DMS79 (cell line): ENCODE measurements at regions not wholly inside any gene's neighbourhood (a gene's known extent, or its start where the extent isn't known, plus 50 kb on each side); places are given as distances from the start of the nearest gene placed in this dataset.
"Not testable (repeated sequence)": the region's sequence is repeated elsewhere in the genome, so short reads cannot be mapped to it uniquely, and the experiment has no call there.

Experiments used
- DNase-seq: peaks from one replicate; lab custom pipeline; 2025; lab: John Stamatoyannopoulos, UW

DNA sequence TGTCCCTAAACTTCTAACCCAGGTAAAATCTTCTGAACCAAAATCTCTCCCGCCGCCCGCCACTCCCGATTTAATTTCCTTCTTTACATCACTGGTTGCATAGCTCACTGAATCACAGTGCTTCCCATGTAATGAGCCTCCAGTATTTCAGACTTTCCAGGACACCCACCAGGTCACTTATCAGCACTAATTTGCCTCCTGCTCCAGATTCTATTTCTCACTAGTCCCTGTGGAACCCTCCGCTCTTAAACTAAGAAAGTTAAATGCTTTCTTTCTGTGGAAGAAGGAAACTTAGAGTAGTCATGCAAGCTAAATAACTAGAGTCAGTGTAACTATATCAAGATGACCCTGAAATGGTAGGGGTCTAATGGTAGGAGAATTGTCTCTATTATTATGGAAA is 106.6 kb upstream of the OPCML start:
- no peak for DNase-seq

DNA sequence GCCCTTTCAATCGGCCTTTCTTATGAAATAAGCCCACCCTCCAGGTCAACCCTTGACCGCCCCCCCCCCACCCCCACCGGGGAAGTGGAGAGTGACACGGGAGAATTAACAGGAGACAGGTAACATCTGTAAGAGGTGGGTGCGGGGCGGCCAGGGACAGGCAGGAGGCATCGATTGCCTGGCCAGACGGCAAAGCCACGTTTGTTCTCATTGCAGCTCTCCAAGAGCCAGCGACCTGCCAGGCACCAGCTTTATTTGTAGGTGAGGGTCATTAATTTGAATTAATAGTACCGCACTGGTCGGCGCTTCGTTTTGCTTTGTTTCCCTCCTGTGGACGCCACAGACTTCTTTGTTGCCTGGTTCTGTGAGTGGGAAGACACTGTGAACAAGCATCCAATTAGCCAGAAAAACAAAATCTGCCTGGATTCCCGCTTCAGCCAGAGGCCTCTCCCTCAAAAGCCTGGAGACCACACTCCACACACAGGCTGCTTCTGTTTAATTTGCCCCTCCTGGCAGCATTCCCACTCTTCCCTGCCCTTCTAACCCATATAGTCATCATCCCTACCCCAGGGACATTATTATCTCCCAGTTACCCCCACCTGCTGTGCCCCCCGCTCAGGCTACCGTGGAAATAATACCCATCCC is 104.5 kb upstream of the OPCML start:
- DNase-seq, result no peak

DNA sequence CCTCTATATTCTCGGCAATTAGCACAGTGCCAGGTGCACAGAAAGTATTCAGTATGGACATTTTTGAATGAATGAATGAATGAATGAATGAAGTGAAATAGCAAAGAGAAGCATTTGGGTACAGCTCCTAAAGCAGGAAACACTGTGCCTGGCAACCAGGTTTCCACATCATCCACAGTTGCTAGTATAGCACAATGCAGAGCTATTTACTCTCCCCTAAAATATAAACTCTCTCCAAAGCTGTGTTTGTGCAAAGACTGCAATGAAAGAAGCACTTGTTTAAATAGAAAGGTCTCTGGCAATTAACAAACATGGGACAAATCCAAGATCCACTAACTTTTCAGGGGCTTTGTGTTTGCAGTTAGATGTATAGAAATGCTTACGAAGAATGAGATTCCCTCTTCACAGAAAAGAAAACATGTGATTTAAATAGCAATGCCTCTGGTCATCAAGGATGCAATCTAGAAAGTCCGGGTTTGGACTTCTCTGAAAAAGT is 103.0 kb upstream of the OPCML start:
- DNase-seq, result no peak

- not testable (repeated sequence) for DNase-seq
Measured at GRCh38 chr11:133628371-133628770, 96.1 kb upstream of the OPCML start.

DNA sequence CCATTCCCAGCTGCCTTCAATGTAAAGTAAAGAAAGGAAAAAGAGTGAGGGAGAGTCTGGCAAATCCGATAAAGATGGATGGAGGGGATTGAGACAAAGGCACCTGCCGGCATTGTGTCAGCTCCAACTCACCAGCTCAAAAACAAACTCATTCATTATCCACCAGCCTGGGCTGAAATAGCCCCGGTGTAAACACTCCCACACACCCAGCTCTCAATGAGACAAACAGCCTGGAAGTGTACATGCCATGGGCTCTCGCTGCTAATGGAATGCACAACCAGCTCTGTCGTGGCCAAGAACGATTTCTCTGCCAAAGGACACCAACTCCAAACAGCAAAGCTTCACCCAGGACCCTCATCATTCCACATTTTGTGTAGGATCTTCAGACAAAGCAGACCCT is 89.3 kb upstream of the OPCML start:
- no peak for DNase-seq

DNA sequence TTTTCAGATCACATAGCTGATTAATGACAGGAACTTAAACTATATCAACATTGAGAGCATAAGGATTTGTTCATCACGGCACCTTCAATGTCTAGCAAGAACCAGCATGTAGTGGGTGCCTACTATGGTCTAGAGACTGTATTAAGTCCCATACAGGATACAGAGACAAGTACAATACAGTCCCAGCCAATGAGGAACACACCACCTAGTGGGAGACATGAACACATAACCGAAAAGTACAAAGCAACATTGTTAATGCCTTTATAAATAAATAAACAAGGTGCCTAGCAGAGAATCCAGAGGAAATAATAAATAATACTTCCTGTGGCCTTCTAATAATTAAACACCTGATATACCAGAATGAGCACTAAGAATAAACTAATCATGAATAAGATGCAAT is 87.7 kb upstream of the OPCML start:
- no peak for DNase-seq

- no peak for DNase-seq
Measured at GRCh38 chr11:133619397-133619796, 87.1 kb upstream of the OPCML start.

DNA sequence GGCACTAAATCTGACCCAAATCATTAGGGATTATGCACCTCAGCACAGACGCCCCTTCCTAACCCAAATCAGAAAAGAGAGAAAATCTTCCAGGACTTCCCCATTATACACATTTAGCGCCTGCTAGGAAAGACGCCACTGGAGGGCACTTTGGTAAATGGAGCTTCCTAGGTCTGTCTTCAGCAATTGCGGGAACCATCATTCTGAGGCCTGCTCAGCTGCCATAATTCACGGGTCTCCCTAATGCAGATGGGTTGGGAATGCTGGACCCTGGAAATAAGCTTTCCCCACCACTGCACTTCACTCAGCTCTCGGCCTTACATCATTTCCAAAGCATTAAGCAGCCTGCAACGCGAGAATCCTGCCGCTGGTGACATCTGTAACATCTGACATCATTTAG is 86.2 kb upstream of the OPCML start:
- no peak for DNase-seq

- DNase-seq, result no peak
Measured at GRCh38 chr11:133608496-133608895, 76.2 kb upstream of the OPCML start.

DNA sequence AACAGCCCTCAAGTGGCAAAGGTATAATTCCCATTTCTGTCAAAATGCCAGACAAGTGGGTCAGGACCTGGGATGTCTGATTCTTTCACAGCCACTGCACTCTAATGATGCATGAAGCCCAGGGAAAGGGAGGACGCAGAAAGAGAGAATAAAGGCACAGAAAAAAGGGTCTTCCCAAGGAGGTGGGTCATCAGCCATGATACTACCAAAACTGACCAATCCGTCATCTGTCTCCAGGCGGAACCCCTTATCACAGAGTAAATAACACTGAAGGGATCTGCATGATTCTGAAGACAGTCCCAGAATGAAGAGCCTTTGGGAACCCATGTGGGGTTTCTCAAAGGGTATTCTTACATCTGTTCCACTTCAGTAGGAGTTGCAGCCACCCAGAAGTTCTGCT is 73.8 kb upstream of the OPCML start:
- no peak for DNase-seq

- DNase-seq, result no peak
Measured at GRCh38 chr11:133605482-133605881, 73.2 kb upstream of the OPCML start.

- no peak for DNase-seq
Measured at GRCh38 chr11:133601641-133602040, 69.3 kb upstream of the OPCML start.

DNA sequence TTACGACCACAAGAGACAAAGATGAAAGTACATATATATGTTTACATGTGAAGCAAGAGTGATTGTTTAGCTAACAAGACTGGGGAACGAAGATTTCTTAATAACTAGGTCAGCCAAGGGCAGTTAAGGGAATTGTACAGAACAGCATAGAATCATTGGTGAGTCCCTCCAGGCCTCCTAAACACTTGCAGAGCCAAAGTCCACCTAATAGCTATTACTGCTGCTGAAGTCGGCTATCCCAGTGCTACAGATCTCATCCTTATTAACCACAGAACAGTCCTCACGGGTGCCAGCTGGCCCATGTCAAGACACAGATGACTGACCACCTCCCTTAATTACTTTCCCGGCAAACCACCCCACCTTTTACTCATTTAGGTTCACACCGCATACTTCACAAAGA is 68.5 kb upstream of the OPCML start:
- DNase-seq, result no peak

GRCh38 chr11:133600306-133600705 is 68.0 kb upstream of the OPCML start:
- no peak for DNase-seq

GRCh38 chr11:133598906-133599305 is 66.6 kb upstream of the OPCML start:
- no peak for DNase-seq

DNA sequence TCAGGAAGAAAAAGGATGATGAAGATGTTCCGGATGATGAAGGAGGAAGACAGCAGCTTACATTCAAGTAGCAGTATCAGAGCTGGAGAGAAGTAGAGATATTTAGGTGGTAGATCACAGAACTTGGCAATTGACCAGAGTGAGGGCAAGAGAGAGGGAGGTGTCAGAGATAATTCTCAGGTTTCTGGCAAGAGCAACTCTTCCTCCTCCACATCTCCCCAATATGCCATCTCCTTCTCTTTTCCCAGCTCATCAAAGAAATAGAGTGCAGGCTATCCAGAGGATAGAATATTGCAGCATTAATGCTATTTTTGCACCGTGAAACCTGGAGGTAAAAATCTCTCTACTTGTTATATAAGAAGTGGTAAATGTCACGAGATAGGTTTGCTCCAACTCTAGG is 64.9 kb upstream of the OPCML start:
- DNase-seq, result no peak

GRCh38 chr11:133595998-133596590 is 63.8 kb upstream of the OPCML start:
- DNase-seq, result no peak

DNA sequence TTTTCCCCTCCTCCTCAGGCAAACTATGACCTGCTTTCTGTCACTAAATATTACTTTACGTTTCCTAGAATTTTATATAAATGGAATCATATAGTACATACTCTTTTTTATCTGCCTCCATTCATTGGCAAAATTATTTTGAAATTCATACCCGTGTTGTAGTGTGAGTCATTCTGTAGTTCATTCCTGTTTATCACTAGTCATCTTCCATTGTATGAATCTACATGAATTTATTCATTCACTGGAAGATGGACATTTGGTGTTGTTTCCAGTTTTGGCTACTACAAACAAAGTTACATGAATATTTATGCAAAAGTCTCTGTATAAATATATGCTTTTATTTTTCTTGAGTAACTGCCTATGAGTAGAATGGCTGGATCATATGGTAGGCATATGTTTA is 60.7 kb upstream of the OPCML start:
- DNase-seq, result no peak

- no peak for DNase-seq
Measured at GRCh38 chr11:133586903-133587517, 54.7 kb upstream of the OPCML start.

DNA sequence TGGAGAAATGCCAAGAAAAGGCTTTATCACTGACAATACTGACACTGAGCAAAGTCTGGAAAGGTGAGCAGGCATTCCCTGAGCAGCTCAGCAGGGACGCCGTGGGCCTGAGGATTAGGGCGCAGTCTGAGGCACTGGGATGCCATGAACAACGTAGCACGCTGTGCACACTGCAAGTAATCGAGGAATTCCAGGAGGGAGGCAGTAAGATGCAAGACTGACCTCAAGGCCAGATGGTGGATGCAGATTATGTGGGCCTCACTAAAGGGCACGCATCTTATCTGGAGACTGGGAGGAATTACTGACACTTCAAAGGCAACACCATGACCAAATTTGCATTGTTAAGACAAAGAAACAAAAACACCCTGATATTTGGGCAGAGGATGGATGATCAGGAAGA is 50.4 kb upstream of the OPCML start:
- DNase-seq, result no peak

- no peak for DNase-seq
Measured at GRCh38 chr11:133582326-133582725, 50.0 kb upstream of the OPCML start.
